Upper lobe of right lung (tissue), 1 donor: ENCODE measurements at regions not wholly inside any gene's neighbourhood (a gene's known extent, or its start where the extent isn't known, plus 50 kb on each side); places are given as distances from the start of the nearest gene placed in this dataset.

Source experiments
- ATAC-seq: fragments of 200-7000 bp; cut with Tn5 transposase; one replicate; pipeline ENCODE4 v1.9.1; 2020; ENCODE audit warnings: mild to moderate bottlenecking, moderate library complexity
- DNase-seq: peaks from one replicate; pipeline ENCODE4 v3.0.0-alpha.2; 2020
- H3K27ac ChIP-seq: fragments of 200-600 bp; one replicate; pipeline ENCODE4 v1.8.0; 2022
- H3K27me3 ChIP-seq: fragments of 200-600 bp; one replicate; pipeline ENCODE4 v1.8.0; 2022; ENCODE audit warnings: mild to moderate bottlenecking
- H3K36me3 ChIP-seq: fragments of 200-600 bp; one replicate; pipeline ENCODE4 v1.8.0; 2022
- H3K4me1 ChIP-seq: fragments of 200-600 bp; one replicate; pipeline ENCODE4 v1.8.0; 2022
- H3K4me3 ChIP-seq: fragments of 200-600 bp; one replicate; pipeline ENCODE4 v1.8.0; 2022; ENCODE audit warnings: mild to moderate bottlenecking
- H3K9me3 ChIP-seq: fragments of 200-600 bp; one replicate; pipeline ENCODE4 v1.8.0; 2022
- intact Hi-C: fragments of 100-400 bp; cut with DNase I; formaldehyde crosslinking; loops from one replicate; pipeline ENCODE4 v1.11.0; 2022
- TF ChIP-seq, protein P1 (sequence below): fragments of 200-600 bp; IDR thresholded peaks from one replicate; pipeline ENCODE4 v1.8.0; 2022; ENCODE audit warnings: antibody characterized with exemption
- donor health status: DM: no; HTN: yes; CAD: no; lungs with severe emphysema.

GRCh38 chr14:45308745-45309397 lies 55.9 kb upstream of the MIS18BP1 start:
- Histone ChIP-seq H3K4me3 (no peak overlapping the region), H3K27me3 (no peaks in the 10 kb centered on the region), H3K4me1 (no peaks in the 10 kb centered on the region), H3K9me3 (no peaks in the 10 kb centered on the region), H3K36me3 (no peaks in the 10 kb centered on the region), H3K27ac (no peak overlapping the region)
- ATAC-seq = no peak
- intact Hi-C loops = no loop called here
- DNase-seq = no peak
- TF ChIP-seq, protein P1, sequence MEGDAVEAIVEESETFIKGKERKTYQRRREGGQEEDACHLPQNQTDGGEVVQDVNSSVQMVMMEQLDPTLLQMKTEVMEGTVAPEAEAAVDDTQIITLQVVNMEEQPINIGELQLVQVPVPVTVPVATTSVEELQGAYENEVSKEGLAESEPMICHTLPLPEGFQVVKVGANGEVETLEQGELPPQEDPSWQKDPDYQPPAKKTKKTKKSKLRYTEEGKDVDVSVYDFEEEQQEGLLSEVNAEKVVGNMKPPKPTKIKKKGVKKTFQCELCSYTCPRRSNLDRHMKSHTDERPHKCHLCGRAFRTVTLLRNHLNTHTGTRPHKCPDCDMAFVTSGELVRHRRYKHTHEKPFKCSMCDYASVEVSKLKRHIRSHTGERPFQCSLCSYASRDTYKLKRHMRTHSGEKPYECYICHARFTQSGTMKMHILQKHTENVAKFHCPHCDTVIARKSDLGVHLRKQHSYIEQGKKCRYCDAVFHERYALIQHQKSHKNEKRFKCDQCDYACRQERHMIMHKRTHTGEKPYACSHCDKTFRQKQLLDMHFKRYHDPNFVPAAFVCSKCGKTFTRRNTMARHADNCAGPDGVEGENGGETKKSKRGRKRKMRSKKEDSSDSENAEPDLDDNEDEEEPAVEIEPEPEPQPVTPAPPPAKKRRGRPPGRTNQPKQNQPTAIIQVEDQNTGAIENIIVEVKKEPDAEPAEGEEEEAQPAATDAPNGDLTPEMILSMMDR = no peak
